Activated T-cell treated with anti-CD3 and anti-CD28 coated beads, Interleukin-2, amount 50 U/mL, for 4 hours (primary cell): ENCODE measurements at regions not wholly inside any gene's neighbourhood (a gene's known extent, or its start where the extent isn't known, plus 50 kb on each side); places are given as distances from the start of the nearest gene placed in this dataset.
A peak's percentile ranks its signal among the peaks of the same experiment; 100 is the strongest.
"Not testable (repeated sequence)": the region's sequence is repeated elsewhere in the genome, so short reads cannot be mapped to it uniquely, and the experiment has no call there.

ENCODE experiments used
- ATAC-seq, 2 donors: fragments of 200-7000 bp; cut with Tn5 transposase; one replicate each; pipeline ENCODE4 v1.10.0; 2021
- DNase-seq: peaks from one replicate; pipeline ENCODE4 v3.0.0-alpha.2; 2020
- H3K27me3 Mint-ChIP-seq: one replicate; pipeline ENCODE4 v1.8.0; 2021; ENCODE audit warnings: low read depth, mixed read lengths
- H3K36me3 Mint-ChIP-seq: one replicate; pipeline ENCODE4 v1.8.0; 2022; ENCODE audit warnings: mixed read lengths; ENCODE audit not compliant: insufficient read depth
- H3K4me1 Mint-ChIP-seq: one replicate; pipeline ENCODE4 v1.8.0; 2021; ENCODE audit warnings: low read depth, mixed read lengths
- H3K4me3 Mint-ChIP-seq: one replicate; pipeline ENCODE4 v1.8.0; 2021; ENCODE audit warnings: mild to moderate bottlenecking, moderate library complexity, mixed read lengths
- H3K9me3 Mint-ChIP-seq: one replicate; pipeline ENCODE4 v1.8.0; 2021; ENCODE audit warnings: mixed read lengths

DNA sequence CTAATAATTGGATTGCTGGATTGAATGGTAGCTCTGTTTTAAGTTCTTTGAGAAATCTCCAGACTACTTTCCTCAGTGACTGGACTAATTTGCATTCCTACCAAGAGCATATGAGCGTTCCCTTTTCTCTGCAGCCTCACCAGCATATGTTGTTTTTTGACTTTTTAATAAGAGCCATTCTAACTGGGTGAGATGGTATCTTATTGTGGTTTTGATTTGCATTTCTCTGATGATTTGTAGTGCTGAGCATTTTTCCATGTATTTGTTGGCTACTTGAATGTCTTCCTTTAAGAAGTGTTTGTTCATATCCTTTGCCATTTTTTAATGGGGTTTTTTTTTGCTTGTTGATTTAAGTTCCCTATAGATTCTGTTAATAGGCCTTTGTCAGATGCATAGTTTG lies 94.7 kb upstream of the AHI1 start:
- H3K4me3 Mint-ChIP-seq = no peak overlapping the region
- no peak for DNase-seq
- no peaks in the 10 kb centered on the region for H3K27me3 Mint-ChIP-seq
- no peaks in the 10 kb centered on the region for H3K36me3 Mint-ChIP-seq
- no peak for ATAC-seq
- H3K9me3 Mint-ChIP-seq = peaks cover 5% of the 10 kb centered on the region
- H3K4me1 Mint-ChIP-seq = no peaks in the 10 kb centered on the region

DNA sequence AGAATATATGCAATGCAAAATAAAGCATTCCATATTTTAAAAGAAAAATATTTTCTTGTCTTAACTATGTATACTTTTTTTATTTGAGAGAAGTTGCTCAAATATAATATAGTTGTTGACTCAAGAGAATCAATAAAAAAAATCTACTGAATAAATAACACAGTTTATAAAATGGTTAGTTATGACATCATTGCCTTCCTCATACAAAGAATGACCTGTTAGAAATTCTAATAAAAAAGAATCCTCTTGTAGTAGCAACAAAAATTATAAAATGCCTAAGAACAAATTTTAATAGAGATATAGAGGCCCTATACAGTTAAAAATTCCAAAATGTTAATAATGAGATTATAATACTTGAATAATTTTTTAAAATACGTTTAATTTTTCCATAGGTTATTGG lies 96.5 kb upstream of the AHI1 start:
- H3K27me3 Mint-ChIP-seq = no peaks in the 10 kb centered on the region
- H3K9me3 Mint-ChIP-seq = peaks cover 18% of the 10 kb centered on the region
- DNase-seq = no peak
- no peaks in the 10 kb centered on the region for H3K4me1 Mint-ChIP-seq
- no peaks in the 10 kb centered on the region for H3K36me3 Mint-ChIP-seq
- no peak for ATAC-seq
- no peak overlapping the region for H3K4me3 Mint-ChIP-seq

DNA sequence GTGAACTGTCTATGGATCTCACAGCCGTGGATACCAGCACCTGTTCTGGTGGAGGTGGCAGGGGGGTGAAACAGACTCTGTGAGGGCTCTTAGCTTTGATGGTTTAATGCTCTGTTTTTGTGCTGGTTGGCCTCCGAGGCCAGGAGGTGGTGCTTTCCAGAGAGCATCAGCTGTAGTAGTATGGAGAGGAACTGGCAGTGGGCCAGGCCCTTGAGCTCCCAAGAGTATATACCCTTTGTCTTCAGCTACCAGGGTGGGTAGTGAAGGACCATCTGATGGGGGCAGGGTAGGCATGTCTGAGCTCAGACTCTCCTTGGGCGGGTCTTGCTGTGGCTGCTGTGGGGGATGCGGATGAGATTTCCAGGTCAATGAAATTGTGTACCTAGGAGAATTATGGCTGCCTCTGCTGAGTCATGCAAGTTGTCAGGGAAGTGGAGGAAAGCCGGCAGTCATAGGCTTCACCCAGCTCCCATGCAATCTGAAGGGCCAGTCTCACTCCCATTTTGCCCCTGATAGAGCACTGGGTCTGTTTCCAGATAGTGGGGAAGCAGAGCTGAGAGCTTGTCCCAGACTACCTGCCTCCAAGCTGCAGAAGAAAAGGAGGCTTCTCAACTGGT lies 102.7 kb upstream of the AHI1 start:
- Mint-ChIP-seq H3K36me3 (no peaks in the 10 kb centered on the region), H3K4me3 (no peak overlapping the region), H3K9me3 (peaks cover 15% of the 10 kb centered on the region), H3K4me1 (no peaks in the 10 kb centered on the region), H3K27me3 (no peaks in the 10 kb centered on the region)
- ATAC-seq (no peak), DNase-seq (no peak)

DNA sequence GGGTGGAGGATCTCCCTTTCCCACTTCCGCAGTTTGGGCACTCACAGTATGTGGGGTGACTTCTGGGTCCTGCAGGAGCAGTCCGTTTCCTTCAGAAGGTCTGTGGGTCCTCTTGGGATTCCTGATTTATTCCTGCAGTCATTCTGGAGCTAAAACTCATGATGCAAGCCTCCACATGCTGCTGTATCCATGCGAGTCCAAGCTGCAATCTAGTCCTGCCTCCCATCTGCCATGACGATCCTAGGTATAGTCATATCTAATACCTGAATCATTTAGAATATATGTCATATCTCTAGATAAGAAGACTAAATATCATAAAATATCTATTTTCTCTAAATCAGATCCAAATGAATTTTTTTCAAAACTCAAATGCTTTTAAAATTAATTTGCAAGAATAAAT lies 103.4 kb upstream of the AHI1 start:
- Mint-ChIP-seq H3K36me3 (no peaks in the 10 kb centered on the region), H3K4me3 (no peak overlapping the region), H3K4me1 (no peaks in the 10 kb centered on the region), H3K9me3 (peaks cover 15% of the 10 kb centered on the region), H3K27me3 (no peaks in the 10 kb centered on the region)
- DNase-seq (no peak), ATAC-seq (no peak)

DNA sequence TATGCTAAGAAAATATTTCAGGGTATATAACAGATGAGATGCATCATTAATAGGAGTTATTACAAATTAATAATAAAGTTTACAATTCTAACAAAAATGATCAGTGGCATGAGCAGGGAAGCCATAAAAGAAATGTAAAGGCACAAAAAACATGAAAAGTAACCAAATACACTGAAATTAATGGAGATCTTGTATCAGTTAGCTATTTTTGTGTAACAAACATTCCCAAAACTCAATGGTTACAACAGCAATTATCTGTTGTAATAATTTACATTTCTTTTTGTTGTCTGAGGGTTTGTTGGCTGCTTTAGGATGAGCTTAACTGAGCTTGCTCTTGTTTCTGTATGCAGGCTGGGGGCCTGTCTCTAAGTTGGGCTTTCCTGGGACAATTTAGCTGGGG lies 104.3 kb upstream of the AHI1 start:
- DNase-seq = no peak
- no peak for ATAC-seq
- Mint-ChIP-seq H3K9me3 (peaks cover 15% of the 10 kb centered on the region), H3K4me3 (no peak overlapping the region), H3K27me3 (no peaks in the 10 kb centered on the region), H3K36me3 (no peaks in the 10 kb centered on the region), H3K4me1 (peaks cover 3% of the 10 kb centered on the region)

DNA sequence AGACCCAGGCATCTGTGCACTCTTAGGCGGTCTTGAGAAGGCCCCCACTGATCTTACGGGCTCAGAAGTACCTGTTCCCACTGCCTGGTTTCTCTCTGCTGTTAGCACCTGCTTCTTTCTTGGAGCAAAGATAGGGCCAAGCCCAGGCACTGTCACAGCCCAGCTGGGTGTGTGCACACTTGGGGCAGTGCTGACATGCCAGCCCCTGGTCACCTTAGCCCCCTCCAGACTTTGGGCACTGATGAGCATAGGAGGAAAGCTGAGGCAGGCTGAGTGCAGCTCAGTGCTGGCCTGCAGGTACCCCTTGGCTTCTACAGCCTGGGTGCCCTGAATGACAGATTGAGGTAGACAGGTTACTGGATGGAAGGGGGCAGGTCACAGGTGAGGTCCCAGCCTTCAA lies 105.7 kb upstream of the AHI1 start:
- Mint-ChIP-seq H3K4me1 (peaks cover 3% of the 10 kb centered on the region), H3K4me3 (no peak overlapping the region), H3K9me3 (peaks cover 8% of the 10 kb centered on the region), H3K27me3 (no peaks in the 10 kb centered on the region), H3K36me3 (no peaks in the 10 kb centered on the region)
- ATAC-seq = no peak
- no peak for DNase-seq

DNA sequence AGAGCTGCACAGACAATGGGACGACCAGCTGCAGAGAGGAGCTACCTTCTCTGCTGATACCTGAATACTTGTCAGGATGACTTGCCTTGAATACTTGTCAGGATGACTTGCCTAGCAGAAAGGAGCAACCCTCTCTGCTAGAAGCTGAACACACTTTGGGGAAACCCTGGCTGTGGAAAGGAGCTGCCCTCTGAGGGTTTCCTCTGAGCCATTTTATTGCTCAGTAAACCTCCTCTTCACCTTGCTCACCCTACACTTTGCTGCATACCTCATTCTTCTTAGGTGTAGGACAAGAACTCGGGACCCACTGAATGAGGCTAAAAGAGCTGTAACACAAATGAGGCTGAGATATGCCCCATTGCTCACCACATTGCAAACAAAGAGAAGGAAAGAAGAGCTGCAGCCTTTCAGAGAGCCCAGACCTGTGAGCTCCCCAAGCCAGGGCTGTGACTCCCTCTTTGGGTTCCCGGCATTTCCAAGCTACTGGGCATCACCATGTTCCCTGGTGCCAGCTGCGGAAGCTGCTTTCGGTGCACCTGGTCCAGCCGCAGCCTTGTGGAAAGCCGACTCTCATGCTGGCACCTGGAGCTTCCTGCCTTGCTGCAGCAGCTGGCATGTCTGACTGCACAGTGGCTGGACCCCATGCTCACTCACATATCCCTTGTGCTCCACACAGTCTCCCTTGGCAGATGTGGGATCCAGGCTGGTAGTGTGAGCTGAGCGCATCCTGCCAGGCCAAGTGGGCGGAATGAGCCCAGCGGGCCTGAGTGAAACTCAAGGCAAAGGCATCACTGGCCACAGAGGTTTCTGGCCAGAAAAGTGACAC lies 106.7 kb upstream of the AHI1 start:
- Mint-ChIP-seq H3K4me1 (peaks cover 3% of the 10 kb centered on the region), H3K9me3 (no peaks in the 10 kb centered on the region), H3K4me3 (no peak overlapping the region), H3K36me3 (no peaks in the 10 kb centered on the region), H3K27me3 (no peaks in the 10 kb centered on the region)
- DNase-seq (no peak), ATAC-seq (peak in 1 of 2 donors; percentile 23)

DNA sequence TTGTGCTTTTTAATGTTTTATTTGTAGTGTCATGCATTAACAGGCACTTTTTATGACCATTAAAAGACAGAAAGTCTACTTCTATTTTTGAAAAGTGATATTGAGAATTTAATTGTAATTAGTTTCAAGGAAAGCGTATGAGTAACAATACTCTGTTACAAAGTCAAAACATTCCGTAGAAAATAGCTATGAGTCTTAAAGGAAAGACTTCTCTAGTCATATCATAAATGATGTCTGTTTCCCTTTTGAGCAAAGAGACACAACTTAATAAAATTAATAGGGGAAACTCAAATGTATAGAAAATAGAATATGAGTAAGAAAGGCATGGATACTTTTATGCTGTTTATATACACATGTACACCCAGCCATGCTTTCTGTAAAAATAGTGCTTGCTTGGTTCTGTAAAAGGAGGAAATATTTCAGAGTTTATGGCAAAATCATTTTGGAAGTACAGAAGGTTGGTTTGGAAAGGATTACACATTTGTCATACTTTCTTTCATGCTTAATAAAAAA lies 107.8 kb upstream of the AHI1 start:
- DNase-seq (no peak), ATAC-seq (peak; percentile 54 to 64)
- H3K4me1 Mint-ChIP-seq = peaks cover 3% of the 10 kb centered on the region
- H3K9me3 Mint-ChIP-seq = no peaks in the 10 kb centered on the region
- no peaks in the 10 kb centered on the region for H3K27me3 Mint-ChIP-seq
- H3K4me3 Mint-ChIP-seq = no peak overlapping the region
- no peaks in the 10 kb centered on the region for H3K36me3 Mint-ChIP-seq

DNA sequence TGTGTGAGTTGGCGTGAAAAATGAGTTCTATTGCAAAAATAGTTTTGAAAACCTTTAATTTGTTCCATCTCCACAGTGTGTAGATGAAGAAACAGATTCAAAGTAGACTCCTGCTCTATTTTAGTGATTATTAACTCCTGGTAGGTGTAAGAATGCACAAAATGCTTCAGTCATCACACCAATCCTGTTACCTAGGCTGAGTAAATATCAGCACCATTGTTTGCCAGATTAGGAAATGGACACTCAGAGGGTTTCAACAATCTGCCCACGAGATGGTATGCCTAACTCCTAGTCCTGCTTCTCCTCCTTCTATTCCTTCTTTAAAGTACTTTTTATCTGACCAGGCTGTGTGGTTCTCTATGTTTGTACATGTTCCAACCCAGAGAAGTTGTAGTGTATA lies 108.9 kb upstream of the AHI1 start:
- H3K4me3 Mint-ChIP-seq = no peak overlapping the region
- DNase-seq (no peak), ATAC-seq (no peak)
- peaks cover 3% of the 10 kb centered on the region for H3K4me1 Mint-ChIP-seq
- no peaks in the 10 kb centered on the region for H3K9me3 Mint-ChIP-seq
- no peaks in the 10 kb centered on the region for H3K36me3 Mint-ChIP-seq
- H3K27me3 Mint-ChIP-seq = no peaks in the 10 kb centered on the region

DNA sequence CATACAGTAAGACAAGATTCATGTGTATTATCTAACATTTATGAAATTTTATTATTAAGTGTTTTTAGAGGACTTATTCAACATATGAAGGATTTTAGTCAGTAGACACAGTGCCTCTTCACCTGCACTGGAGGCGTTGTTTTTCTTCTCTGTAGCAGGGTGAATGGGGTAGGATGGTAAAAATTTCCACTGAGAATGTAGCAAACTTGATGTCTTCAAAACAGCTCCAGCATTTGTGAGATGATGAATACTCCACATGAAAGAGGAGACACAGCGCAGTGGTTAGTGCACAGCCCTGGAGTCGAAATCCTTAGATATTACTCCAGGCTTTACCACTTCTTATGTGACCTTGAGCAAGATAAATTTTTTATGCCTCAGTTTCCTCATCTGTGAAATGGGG lies 110.5 kb upstream of the AHI1 start:
- Mint-ChIP-seq H3K4me1 (peaks cover 3% of the 10 kb centered on the region), H3K9me3 (no peaks in the 10 kb centered on the region), H3K4me3 (no peak overlapping the region), H3K27me3 (no peaks in the 10 kb centered on the region), H3K36me3 (no peaks in the 10 kb centered on the region)
- ATAC-seq (peak; percentile 26 to 49), DNase-seq (no peak)

DNA sequence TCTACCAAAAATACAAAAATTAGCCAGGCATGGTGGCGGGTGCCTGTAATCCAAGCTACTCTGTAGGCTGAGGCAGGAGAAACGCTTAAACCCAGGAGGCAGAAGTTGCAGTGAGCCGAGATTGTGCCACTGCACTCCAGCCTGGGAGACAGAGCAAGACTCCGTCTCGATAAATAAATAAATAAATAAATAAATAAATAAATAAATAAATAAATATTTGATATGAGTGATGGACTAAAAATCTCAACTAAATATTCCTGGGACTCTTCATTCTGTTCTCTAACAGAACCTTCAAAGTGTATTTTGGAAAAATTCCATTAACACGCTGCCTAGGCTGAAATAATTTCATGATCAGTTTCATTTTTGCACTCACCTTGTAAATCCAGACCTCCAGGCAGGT lies 112.7 kb upstream of the AHI1 start:
- not testable (repeated sequence) for H3K4me3 Mint-ChIP-seq, H3K9me3 Mint-ChIP-seq, H3K27me3 Mint-ChIP-seq, H3K4me1 Mint-ChIP-seq, H3K36me3 Mint-ChIP-seq, ATAC-seq, DNase-seq

DNA sequence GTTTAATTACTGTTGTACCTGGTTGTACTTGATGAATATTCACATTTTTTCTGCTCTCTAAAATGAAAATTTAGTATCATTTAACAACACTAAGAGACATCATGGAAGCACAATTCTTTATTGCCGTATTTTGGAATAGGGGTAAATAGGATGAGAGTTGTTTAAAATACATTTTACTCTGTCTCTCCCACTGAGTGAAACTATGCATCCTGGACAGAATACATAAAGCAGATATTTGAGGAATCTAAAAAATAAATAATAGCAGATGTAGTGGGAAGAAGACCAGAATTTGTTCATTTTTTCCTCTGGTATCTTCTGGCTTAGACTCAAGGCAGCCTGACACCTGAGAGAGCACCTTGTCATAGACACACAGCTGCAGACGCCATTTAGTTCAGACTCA lies 119.1 kb upstream of the AHI1 start:
- no peak overlapping the region for H3K4me3 Mint-ChIP-seq
- H3K36me3 Mint-ChIP-seq = no peaks in the 10 kb centered on the region
- H3K4me1 Mint-ChIP-seq = no peaks in the 10 kb centered on the region
- H3K27me3 Mint-ChIP-seq = no peaks in the 10 kb centered on the region
- H3K9me3 Mint-ChIP-seq = no peaks in the 10 kb centered on the region
- ATAC-seq (no peak), DNase-seq (no peak)

DNA sequence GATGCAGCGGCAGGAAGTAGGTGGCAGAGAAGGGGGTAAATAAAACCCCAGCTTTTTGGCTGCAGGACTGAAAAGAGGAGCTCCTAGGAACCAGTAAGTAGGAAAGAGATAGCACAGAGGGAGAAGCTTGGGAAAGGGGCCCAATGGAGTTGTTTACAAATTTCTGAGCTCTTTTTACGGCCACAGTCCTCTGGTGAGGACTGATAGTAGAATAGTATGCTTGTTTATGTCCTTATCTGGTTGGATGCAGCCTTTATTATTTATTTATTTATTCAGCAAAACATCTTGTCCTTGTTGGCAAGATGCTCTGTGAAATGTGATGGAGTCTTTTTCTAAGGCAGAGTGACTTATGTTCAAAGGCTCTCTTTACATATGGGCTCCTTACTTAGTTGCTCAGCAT lies 119.7 kb upstream of the AHI1 start:
- ATAC-seq = no peak
- H3K27me3 Mint-ChIP-seq = no peaks in the 10 kb centered on the region
- no peak for DNase-seq
- no peak overlapping the region for H3K4me3 Mint-ChIP-seq
- H3K4me1 Mint-ChIP-seq = no peaks in the 10 kb centered on the region
- no peaks in the 10 kb centered on the region for H3K9me3 Mint-ChIP-seq
- H3K36me3 Mint-ChIP-seq = no peaks in the 10 kb centered on the region

DNA sequence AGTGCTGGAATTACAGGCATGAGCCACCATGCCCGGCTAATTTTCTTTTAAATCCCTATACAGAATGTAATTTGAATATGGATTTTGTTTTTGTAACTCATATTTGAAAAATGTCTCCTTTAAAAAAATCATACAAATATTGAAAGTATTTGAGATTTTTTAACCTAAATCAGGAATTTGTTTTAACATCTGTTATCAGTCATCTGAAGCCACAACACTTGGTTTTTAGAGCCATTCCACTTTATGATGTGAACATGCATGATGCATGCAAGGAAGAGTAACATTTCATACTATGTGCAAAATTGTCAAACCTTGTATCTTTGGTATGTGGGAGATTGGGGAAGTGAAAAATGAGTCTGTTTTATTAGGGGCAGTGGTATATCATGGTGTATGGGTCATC lies 124.5 kb upstream of the AHI1 start:
- Mint-ChIP-seq H3K36me3 (no peaks in the 10 kb centered on the region), H3K9me3 (no peaks in the 10 kb centered on the region), H3K27me3 (peaks cover 2% of the 10 kb centered on the region), H3K4me1 (peaks cover 22% of the 10 kb centered on the region), H3K4me3 (no peak overlapping the region)
- no peak for DNase-seq
- no peak for ATAC-seq

DNA sequence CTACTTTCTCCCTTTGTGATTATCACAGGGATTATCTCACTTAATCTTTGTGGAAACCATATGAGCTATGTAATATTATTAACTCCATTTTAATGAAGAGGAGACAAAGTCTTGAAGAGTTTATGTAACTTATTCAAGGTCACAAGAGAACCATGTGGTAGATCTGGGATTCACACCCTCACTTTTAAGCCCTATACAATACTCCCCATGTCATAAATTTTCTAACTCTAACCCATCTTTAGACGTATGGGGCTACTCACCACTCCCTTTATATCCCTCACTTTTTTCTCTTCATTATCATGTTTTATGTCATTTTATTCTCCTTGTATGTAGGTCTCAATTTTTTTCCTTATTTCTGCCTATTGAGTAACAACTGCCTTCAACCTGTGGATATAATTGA lies 126.4 kb upstream of the AHI1 start:
- Mint-ChIP-seq H3K9me3 (no peaks in the 10 kb centered on the region), H3K36me3 (no peaks in the 10 kb centered on the region), H3K4me3 (peak overlapping the region; percentile 46), H3K27me3 (peaks cover 2% of the 10 kb centered on the region), H3K4me1 (peaks cover 22% of the 10 kb centered on the region)
- ATAC-seq = peak in 1 of 2 donors; percentile 5
- DNase-seq = no peak
